NCI-H748 (cell line): ENCODE measurements at regions not wholly inside any gene's neighbourhood (a gene's known extent, or its start where the extent isn't known, plus 50 kb on each side); places are given as distances from the start of the nearest gene placed in this dataset.
A peak's percentile ranks its signal among the peaks of the same experiment; 100 is the strongest.
"Not testable (repeated sequence)": the region's sequence is repeated elsewhere in the genome, so short reads cannot be mapped to it uniquely, and the experiment has no call there.

ENCODE experiments used
- DNase-seq: peaks from one replicate; lab custom pipeline; 2025; ENCODE audit not compliant: unreplicated experiment; lab: John Stamatoyannopoulos, UW

DNA sequence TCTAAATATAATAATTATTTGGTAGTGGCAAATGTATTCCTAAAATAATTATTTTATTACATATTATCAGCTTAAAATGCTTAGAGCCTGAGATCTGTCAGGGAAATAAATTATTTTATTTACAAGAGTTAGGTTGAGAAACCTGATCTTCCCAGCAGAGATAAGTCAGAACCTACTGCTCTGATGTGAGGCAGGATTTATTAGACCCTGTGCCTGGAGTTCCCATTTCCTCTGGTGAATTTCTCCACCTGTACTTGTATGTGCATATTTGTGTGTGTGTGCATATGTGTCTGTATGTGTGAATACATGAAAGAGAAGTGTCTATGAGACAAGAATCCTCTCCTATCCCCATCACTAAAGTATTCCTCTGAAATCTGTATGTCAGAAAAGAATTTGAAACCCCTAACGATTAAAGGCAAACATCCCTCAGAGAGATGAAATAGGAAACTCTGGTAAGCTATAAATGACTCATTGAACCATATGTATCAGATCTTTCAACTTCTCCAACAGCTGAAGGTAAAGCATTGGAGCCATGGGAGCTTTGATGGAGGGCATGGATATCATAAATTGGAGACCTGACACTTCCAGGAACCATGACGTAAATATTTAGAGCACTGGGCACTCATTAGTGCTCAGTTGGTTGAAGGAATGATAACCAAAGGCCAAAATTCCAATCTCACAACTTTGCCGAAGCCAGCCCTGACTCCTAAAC, 190.9 kb downstream of the XPNPEP1 start:
- DNase-seq: no peak

DNA sequence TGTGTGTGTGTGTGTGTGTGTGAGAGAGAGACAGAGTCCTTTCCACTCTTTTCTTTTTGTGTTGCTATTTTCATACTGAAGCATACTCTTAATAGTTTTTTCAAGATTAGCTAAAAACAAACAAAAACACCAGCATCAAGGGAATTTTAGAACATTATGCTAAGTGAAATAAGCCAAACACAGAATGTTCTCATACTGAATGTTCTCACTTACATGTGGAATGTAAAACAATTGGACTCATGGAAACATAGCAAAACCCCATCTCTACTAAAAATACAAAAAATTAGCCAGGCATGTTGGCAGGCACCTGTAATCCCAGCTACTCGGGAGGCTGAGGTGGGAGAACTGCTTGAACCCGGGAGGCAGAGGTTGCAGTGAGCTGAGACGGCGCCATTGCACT, 193.4 kb downstream of the XPNPEP1 start:
- DNase-seq: not testable (repeated sequence)

DNA sequence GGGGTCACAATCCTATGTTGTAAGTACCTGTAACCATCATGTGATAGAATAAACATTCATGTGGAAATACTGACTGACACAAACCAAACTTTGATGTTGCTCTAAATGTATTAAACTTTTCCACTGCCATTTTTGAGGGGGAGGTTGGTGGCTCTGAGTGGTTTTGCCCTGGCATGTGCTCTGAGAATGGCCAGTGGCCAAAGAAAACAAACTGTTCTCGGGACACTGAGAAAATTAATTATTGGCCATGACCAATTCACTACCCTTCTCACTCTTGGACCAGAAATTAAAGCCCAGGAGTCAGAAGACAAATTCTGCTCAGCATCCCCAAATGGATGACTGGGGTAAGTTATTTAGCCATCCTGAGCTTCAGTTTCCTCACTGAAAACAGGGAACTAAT, 195.9 kb downstream of the XPNPEP1 start:
- DNase-seq: no peak

DNA sequence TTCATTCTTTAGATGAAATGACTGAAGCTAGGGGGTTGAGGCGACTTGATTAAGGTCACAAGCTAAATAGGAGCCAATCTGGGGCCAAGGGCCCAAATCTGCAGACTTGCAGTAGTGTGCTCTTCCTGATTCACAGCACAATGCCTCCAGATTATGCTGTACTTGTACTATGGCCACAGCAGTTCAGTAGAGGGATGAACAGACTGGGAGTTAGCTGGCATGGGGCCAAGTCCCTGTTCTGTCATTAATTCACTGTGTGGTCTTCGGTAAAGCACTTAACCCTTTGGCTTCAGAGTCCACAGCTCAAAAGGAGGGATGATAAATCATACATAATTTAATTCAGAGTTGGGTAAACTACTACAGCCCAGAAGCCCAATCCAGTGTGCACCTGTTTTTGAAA, 196.8 kb downstream of the XPNPEP1 start:
- peak; percentile 48 for DNase-seq

DNA sequence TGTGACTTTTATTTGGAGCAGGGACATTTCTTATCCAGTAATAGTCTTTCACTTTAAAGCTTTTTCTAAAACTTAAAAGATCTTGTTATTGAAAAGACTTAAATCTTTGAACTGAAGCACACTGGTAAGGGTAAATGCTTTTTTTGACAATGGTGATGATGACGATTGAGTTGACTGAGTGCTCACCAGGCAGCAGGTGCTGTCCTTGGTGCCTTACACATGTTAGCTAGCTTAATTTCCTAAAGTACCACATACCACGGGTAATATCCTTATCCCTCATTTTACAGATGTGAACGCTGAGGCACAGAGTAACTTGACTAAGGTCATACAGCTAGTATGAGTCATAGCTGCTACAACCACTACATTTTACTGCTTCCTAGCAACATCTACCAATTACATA, 200.0 kb downstream of the XPNPEP1 start:
- no peak for DNase-seq

DNA sequence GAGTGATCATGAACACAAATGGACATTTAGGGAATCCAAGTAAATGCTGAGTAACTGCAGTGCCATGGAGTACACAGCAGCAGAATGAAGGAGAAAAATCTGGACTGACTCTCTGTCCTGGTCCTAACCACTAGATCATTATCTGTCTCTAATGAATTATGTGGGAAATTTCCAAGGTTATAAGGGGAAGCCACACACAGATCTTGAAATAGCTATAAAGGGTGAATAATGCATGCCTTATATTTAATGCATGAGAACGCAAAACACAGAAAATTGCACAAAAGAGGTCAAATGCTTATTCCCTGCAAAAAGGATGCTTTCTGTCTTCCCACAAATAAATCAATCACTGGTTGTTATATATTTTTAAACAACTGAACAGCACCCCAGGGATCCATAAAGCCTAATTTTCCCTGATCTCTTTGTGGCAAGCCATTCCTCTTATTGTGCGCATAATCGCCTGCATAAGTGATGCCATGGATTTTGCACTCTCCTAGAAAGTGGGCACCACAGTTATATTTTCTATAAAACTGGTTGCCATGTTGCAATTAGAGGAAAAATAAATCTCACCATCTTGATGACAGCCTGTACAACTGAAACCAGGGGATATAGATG, 201.8 kb downstream of the XPNPEP1 start:
- no peak for DNase-seq

DNA sequence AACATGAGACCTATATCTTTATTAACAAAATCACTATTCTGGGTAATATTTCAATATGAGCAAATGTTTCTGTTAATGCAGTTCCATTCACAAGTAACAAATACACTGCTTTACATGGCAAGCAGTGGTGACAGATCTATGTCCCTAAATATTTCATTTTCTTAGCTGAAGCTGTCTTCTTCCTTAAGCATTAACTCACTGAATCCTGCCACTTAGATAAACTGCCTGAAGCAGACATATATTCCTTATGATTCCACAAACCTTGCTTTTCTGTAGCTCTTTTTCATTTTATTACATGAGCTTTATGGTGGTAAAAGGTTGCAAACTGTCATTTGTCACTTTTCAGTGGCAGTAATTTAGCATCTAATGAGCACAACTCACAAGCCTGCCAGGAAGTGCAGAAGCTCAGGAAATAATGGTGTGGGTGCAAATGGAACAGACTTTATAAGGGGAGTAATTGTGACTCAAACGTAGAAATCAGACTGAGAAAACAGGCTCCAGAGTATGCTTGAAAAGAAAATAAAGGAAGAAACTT, 217.2 kb downstream of the XPNPEP1 start:
- DNase-seq: no peak

DNA sequence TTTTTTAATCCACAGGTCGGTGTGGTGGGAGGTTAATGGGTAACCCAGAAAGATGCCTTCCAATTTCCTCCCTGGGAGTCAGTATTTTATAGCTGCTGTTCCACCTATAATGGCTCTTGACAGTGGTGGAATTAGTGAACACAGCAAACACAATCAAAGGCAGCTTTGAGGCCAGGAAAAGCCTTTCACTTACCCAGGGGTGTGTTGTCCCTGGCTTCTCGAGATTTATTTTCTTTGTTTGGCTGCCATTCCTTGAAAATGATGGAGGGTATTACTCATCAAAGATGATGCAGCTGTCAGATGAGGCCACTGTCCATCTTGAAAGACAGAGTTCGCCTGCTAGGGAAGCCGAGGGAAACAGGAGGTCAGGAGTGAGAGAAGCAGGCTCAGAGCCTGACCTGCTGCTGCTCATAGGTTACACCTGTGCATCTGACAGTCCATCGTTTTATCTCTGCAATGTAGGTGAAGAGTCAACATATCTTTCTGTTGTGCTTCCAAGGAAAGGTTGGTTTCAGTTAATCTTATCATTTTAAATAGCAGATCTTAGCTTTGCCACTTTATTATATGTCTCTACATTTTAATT, 221.6 kb downstream of the XPNPEP1 start:
- DNase-seq: no peak

DNA sequence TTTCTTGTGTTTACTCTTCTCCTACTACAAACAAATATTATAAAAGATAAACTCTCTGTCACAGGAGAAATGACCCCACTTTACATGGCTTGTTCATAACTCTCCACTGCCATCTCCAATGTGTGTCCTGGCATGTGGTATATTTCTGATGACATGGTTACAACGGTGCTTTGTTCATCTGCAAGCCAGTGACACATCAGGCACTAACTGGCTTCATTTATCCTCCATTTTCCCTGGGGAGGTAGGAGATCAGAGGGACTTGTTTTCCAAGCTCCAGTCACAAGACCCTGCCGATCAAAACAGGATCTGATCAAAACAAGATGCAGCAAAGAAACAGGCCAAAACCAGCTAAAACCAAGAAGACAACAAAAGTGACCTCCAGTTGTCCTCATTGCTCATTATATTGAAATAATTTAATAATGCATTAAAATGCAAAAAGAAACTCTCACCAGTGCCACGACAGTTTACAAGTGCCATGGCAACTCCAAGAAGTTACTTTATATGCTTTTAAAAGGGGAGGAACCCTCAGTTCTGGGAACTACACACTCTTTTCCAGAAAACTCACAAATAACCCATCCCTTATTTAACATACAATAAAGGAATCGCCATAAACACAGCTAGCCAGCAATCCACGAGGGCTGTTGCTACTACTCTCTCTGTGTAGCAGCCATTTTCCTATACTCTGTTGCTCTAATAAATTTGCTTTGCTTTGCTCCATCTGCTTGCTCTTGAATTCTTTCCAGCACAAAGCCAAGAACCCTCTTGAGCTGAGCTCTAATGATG, 224.2 kb downstream of the XPNPEP1 start:
- no peak for DNase-seq

DNA sequence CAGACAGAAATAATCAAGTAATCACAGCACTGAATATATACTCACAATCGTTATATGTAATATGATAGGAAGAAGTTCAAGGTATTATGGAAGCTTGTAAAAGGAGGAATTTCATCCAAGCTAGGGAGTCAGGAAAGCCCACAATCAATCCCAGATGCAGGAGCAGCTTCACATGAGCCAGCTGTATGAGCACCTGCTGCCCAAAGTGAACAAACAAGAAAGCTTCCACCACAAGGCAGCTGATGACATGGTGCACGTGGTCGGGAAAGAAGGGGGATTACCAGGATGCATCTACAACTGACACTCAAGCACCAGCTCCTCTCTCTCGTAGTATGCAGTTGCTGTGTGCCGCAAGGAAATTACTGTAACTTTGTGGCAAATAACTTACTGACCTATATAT, 225.2 kb downstream of the XPNPEP1 start:
- DNase-seq: peak; percentile 48

DNA sequence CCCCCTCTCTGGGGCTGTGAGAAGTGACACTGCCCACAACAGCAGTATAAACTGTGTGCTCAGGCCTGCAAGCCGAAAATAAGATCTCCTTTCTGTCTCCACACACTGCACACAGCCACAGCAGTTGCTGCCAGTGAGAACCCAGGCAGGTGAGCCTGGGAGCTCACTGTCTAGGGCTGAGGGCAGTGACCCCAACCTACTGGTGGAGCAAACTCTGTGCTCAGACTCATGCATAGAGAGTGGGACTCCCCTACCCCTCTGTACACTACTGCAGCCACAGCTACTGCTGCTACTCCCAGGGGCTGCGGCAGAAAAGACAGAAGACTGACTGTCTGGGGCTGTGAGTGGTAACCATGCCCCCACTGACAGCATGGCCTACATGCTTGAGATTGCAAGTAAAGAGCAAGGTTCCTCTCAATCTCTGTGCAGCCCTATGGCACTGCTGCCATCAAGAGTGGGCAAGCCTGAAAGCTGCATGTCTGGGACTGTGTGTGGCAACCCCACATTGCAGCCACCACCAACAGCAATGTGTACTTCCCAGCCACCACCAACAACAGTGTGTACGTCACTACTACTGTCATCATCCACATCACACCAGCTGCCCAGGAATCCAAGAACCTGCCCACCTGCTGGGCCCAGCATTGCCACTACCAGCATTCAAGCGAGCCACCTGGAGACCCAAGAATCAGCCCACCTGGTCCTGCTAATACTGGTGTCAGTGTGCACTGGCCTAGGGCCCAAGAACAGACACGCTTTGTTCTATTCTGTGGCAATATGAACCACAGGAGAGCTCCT, 226.1 kb downstream of the XPNPEP1 start:
- DNase-seq: no peak

DNA sequence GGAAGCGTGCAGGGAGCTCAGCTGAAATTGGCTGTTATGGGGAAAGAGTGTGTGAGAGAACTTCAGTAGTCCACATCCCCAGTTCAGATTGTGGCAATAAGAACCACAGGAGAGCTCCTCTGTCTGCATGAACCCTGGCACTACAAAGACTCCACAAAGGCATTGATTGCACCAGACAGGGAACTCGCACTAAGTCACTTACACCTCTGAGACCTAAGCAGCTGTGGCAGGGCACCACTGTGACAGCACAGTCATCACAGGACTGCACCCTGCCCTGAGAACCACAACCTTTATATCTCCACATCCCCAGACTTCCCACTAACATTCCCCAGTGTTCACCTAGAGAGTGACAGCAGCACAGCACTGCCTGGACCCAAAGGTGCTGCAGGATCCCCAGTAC, 226.8 kb downstream of the XPNPEP1 start:
- no peak for DNase-seq

DNA sequence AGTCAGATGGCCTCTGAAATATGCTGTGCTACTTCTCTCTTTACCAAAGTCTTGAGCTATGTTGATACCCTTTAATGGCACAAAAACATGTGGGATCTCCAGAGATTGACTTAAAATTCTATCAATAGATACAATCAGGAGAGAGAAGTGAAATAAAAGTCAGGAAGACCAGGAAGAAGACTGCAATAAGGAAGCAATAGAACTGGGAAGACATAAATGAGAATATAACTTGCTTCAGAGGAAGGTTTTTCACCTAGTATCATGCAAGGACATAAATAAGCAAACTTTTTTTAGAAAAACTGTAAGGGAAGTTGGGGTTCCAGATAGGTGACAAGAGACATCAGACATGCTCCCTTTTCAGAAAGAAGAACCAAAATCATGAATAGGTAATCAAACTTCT, 227.3 kb downstream of the XPNPEP1 start:
- DNase-seq: no peak

DNA sequence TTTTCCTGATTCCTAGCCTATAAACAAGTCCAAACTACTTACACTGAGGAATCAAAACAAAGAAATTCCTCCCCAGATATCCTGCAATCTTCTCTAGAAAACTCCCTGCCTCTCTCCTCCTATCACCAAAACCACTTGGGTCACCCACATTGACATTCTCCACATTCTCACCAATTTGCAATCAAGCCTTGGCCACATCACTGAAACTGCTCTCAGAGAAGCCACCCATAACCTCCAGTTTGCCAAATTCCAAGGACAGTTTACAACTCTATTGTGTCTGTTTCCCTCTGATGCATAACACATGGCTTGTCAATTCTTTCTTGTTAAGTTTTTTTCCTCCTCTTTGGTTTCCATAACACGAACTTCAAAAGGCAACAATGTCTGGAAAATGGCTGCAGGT, 233.5 kb downstream of the XPNPEP1 start:
- DNase-seq: no peak

DNA sequence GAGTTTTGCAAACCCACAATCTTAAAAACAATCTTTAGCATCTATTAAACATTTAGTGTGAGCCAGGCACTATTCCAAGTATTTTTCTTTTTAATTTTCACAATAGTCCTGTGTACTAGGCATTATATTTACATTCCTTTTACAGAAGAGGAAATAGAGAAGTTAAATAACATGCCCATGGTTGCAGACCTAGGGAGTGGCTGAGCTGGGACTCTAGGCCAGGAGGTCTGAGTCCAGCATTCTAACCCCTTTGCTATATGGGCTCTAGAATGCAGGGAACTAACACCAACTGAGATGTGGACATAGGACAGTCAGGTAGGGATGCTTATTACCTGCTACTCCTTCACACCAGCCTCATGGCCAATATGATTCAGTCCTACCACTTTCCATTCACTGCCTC, 243.8 kb downstream of the XPNPEP1 start:
- DNase-seq: no peak

DNA sequence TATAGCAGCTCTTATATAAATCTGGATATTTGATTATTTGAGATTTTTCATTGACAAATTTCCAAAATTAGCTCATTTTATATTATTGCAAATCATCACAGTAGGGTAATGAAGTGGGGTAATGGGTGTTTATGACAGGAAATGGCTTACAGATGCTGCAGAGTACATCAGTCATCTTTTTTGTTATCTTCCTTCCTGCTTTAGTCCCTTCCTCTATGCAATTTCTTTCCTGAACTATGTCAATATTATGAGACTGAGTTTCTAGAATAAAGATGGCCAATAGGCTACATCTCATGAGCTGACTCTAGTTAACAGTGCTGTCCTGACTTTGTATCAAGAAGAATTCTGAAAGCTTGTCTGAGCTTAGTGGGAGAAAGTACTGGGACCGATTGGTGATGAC, 244.5 kb downstream of the XPNPEP1 start:
- DNase-seq: no peak

DNA sequence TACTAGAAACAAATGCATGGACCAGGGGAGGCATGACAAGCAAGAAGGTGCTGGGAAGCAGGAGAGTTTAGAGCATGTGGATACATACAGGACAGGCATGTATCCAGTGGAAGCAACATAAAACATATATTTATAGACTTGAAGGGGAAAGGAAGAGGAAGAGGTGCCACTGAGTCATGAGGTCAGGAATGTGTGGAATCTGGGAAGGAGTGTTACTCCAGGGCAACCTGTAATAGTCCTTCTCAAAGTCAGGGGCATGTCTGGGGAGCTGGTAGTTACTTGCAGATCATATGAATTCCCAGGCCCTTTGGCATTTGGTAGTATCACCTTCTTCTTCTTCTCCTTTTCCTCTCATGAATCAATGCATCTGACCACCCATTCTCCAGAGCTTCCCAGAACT, 246.6 kb downstream of the XPNPEP1 start:
- no peak for DNase-seq

DNA sequence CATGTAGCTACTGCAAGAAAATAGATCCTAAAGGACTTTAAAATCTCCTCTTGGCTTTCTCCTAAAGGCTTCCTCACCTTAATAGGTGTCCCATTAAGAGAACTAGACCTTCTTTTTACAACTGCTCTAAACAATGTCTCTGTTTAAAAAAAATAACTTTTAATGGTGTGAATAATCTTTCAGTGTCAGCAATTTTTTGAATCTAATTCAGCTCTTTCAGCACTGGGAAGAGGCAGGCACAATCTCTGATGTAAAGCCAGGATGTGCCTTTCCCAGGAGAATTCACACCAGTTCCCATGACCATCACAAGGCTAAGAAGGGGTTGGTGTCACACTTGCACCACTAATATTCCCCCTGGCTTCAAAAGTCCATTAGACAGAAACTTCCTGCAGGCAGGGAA, 254.6 kb downstream of the XPNPEP1 start:
- DNase-seq: no peak

DNA sequence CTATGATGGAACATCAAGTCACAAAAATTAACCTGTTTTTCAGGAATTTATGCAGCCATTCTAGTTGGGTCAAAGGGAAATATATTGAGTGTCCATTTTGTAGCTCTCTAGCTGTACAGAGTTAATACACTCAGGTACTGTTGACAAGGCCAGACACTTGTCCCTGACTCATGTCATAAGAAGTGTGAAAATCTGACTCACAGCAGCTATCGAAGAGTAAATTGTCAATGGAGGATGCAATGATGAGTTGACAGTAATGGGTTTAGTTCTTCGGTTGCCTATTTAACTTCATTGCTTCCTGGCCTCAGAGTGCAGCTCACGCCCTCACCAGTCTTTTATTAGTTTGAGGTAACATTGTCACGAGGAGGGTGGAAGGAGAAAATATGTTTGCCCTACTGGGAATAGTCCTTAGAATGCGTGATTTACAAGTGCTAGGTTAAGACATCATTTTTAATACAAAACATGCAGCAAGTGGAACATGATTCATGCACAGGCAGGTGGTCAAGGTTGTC, 255.1 kb downstream of the XPNPEP1 start:
- DNase-seq: no peak

DNA sequence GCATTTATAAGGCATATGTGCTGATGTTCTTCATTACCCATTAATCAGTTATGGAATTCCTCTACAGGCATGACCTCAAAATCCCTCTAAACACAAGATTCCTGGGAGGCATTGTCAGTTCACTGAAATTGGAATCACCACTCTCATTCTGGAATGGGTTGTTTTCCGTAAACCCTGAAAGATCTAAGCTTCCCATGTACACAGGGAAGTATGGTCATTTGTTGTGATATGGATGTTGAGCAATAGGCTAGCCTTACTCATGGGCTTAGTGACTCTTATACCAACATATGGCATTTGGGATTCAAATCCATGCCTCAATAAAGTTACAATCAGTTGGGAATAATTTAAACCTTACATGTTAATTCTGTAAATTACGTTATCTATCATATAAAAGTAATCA, 258.0 kb downstream of the XPNPEP1 start:
- DNase-seq: no peak

DNA sequence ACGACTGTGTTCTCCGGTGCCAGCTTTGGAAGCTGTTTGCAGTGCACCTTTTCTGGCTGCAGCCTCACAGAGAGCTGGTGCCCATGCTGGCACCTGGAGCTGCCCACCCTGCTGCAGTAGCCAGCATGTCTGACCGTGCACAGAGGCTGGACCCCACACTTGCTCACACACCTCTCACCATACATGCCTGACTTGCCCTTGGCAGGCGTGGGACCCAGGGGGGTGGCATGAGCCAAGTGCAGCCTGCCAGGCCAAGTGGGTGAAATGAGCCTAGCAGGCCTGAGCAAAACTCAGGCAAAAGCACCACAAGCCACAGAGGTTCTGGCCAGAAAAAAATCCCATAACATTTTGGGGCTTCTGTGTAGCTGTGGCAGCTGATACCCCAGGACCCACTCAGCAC, 258.8 kb downstream of the XPNPEP1 start:
- no peak for DNase-seq
